Cardiac fibroblast (primary cell): ENCODE measurements at regions not wholly inside any gene's neighbourhood (a gene's known extent, or its start where the extent isn't known, plus 50 kb on each side); places are given as distances from the start of the nearest gene placed in this dataset.

Experiments used
- DNase-seq, 2 donors: peaks; one replicate each; pipeline versions ENCODE4 v3.0.0 to v3.0.0-alpha.2; 2010; ENCODE audit warnings: low read depth in 2 of 2
- H3K4me3 ChIP-seq, 2 donors: replicated peaks in 1 of 2; 1 replicate in 1 of 2; 2 replicates in 1 of 2; pipeline ENCODE4 v1.5.1; 2011; ENCODE audit warnings: low read depth in 2 of 2, low read length in 2 of 2, mild to moderate bottlenecking in 2 of 2, moderate library complexity in 1 of 2
- TF ChIP-seq, protein P1 (sequence below): IDR thresholded peaks from one replicate; pipeline ENCODE4 v1.5.1; 2011; ENCODE audit warnings: low read depth, mild to moderate bottlenecking, low read length, inconsistent platforms

GRCh38 chr18:55743736-55744135, 155.7 kb upstream of the TCF4 start:
- TF ChIP-seq, protein P1, sequence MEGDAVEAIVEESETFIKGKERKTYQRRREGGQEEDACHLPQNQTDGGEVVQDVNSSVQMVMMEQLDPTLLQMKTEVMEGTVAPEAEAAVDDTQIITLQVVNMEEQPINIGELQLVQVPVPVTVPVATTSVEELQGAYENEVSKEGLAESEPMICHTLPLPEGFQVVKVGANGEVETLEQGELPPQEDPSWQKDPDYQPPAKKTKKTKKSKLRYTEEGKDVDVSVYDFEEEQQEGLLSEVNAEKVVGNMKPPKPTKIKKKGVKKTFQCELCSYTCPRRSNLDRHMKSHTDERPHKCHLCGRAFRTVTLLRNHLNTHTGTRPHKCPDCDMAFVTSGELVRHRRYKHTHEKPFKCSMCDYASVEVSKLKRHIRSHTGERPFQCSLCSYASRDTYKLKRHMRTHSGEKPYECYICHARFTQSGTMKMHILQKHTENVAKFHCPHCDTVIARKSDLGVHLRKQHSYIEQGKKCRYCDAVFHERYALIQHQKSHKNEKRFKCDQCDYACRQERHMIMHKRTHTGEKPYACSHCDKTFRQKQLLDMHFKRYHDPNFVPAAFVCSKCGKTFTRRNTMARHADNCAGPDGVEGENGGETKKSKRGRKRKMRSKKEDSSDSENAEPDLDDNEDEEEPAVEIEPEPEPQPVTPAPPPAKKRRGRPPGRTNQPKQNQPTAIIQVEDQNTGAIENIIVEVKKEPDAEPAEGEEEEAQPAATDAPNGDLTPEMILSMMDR, result no peak
- no peak for DNase-seq
- H3K4me3 ChIP-seq, result no peak overlapping the region

DNA sequence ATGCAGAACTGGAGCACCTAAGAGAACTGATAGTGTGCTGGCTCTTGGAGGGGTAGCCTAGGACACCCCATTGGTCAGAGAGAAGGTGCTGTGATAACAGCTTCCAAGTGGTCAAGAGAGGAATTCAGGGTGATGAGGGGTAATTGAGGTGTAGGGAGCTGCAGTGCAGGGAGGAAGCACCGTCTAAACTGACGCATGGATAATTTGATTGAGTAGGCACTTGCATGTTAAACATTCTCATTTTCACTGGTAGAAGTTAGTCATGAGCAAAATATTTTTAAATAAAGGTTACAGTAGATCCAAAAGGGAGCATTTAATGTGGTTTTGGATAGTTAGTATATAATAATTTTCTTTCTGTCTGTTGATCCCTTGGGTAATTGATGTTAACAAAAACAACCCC, 155.1 kb upstream of the TCF4 start:
- no peak for DNase-seq
- H3K4me3 ChIP-seq, result no peak overlapping the region
- TF ChIP-seq, protein P1, result no peak

- H3K4me3 ChIP-seq, result no peak overlapping the region
- TF ChIP-seq, protein P1, result no peak
- no peak for DNase-seq
These were observed 151.5 kb upstream of the TCF4 start for GRCh38 chr18:55739488-55739887.

DNA sequence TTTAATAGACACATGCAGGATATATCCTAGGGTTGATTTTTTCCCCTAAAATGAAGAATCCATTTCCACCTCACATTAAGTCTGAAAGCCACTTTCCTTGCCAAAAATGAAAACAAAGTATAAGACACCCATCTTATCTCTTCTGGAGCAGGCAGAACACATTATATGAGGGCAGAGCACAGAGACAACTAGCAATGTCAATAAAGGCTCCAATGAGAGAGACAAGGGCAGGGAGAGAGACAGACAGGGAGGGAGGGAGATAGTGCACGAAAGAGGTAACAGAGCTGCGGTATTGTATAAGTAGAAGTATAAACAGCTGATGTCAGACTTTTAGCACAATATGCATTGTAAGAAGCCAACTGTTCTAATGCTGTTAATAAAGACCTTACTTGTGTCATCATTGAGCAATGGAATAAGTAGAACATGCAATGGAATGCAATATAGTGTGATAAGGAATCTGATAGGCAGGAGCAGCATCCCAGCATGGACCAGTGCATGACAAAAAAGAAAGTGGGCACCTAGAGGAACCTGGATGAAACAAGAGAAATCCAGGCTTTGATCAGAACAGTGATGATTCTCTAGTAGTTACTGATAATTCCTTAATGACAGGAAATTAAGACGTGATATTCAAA, 150.6 kb upstream of the TCF4 start:
- no peak overlapping the region for H3K4me3 ChIP-seq
- DNase-seq, result no peak
- TF ChIP-seq, protein P1, result no peak

GRCh38 chr18:55737781-55738468, 149.9 kb upstream of the TCF4 start:
- TF ChIP-seq, protein P1, result no peak
- H3K4me3 ChIP-seq, result no peak overlapping the region
- DNase-seq, result no peak

DNA sequence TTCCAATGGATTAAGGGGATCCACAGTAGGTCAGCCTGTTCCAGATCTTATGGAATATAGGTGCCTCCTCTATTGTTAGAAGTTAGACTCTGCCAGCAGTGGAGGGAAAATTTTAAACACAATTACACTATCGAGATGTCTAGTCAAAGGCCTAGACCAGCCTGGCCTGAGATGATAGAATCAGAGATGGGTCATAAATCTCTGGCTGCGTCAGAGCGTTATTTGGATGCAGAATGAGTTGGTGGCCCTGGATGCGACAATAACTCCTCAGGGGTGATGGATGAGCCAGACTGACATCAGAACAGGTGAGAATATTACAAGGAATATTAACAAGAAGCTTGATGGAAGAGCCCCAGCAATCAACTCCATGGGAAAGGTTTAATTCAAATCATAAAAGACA, 149.3 kb upstream of the TCF4 start:
- TF ChIP-seq, protein P1, result no peak
- no peak for DNase-seq

GRCh38 chr18:55735969-55736368, 148.0 kb upstream of the TCF4 start:
- H3K4me3 ChIP-seq, result no peak overlapping the region
- DNase-seq, result no peak
- TF ChIP-seq, protein P1, result no peak

More for the DNA sequence above, 149.3 kb upstream of the TCF4 start:
- no peak overlapping the region for H3K4me3 ChIP-seq
